Transverse colon (tissue), 4 donors: ENCODE measurements at regions not wholly inside any gene's neighbourhood (a gene's known extent, or its start where the extent isn't known, plus 50 kb on each side); places are given as distances from the start of the nearest gene placed in this dataset.

ENCODE experiments used
- DNase-seq: peaks from one replicate; pipeline ENCODE4 v3.0.0-alpha.2; 2019
- H3K27ac ChIP-seq, 4 donors: fragments of 200-600 bp; sonication (generic); 2 replicates each; pipeline ENCODE4 v1.5.1; 2016 to 2018; ENCODE audit warnings: inconsistent platforms in 4 of 4
- H3K27me3 ChIP-seq: fragments of 200-600 bp; sonication (generic); 2 replicates; pipeline ENCODE4 v1.5.1; 2017; ENCODE audit warnings: inconsistent platforms
- H3K36me3 ChIP-seq, 4 donors: fragments of 200-600 bp; sonication (generic); 2 replicates each; pipeline ENCODE4 v1.5.1; 2017 to 2019; ENCODE audit warnings: inconsistent platforms in 4 of 4
- H3K4me1 ChIP-seq, 4 donors: fragments of 200-600 bp; sonication (generic); 2 replicates each; pipeline ENCODE4 v1.5.1; 2017 to 2020; ENCODE audit warnings: inconsistent platforms in 4 of 4
- H3K4me3 ChIP-seq, 4 donors: fragments of 200-600 bp; sonication (generic); 1 replicate in 1 of 4; 2 replicates in 3 of 4; pipeline versions ENCODE4 v1.5.1 to v1.6.1; 2017 to 2019; ENCODE audit warnings: inconsistent platforms in 4 of 4
- H3K9me3 ChIP-seq, 2 donors: fragments of 200-600 bp; sonication (generic); 2 replicates each; pipeline ENCODE4 v1.5.1; 2017 to 2019; ENCODE audit warnings: inconsistent platforms in 2 of 2
- CTCF ChIP-seq, 5 experiments: fragments of 200-600 bp in 3 of 5; fragments of 450-650 bp in 2 of 5; sonication (generic) in 3 of 5; IDR thresholded peaks; 1 replicate in 2 of 5; 2 replicates in 3 of 5; pipeline ENCODE4 v1.5.1; 2016 to 2017; ENCODE audit warnings: antibody characterized with exemption in 5 of 5, inconsistent platforms in 3 of 5, mild to moderate bottlenecking in 2 of 5, moderate library complexity in 1 of 5
- EP300 ChIP-seq: sonication (generic); formaldehyde crosslinking; IDR thresholded peaks from one replicate; pipeline ENCODE4 v1.6.1; 2017; ENCODE audit warnings: antibody characterized with exemption, low read depth
- POLR2A ChIP-seq: fragments of 450-650 bp; IDR thresholded peaks from one replicate; pipeline ENCODE4 v1.6.1; 2016; ENCODE audit warnings: antibody characterized with exemption, mild to moderate bottlenecking, moderate library complexity
- POLR2AphosphoS5 ChIP-seq, 3 donors: sonication (generic); formaldehyde crosslinking; IDR thresholded peaks; one replicate each; pipeline ENCODE4 v1.6.1; 2016; ENCODE audit warnings: antibody characterized with exemption in 3 of 3
- WGBS, 2 donors: methylation state at CpG; one replicate each; pipeline ENCODE4 v1.1.5; 2018; ENCODE audit warnings: low coverage in 1 of 2; 5-methylcytosine and 5-hydroxymethylcytosine counted together
- in situ Hi-C, 4 donors: fragments of 200-750 bp; cut with MboI; loops; one replicate each; pipeline versions ENCODE4 v1.15.0 to v1.15.1; 2017; ENCODE audit warnings: low sequenced_read_pairs in 3 of 4, low pct_ligation_motif_present in 1 of 4, low pct_unique_long_range_greater_than_20kb in 1 of 4
- intact Hi-C: fragments of 100-400 bp; cut with DNase I; formaldehyde crosslinking; loops from one replicate; pipeline ENCODE4 v1.15.1; 2023; ENCODE audit warnings: low total_unique reads

- 80% methylated on average over 1 to 3 of the region's 3 CpGs for WGBS, 2 donors
- intact Hi-C loops (no loop called here), in situ Hi-C loops (no loop called here)
- no peak for TF ChIP-seq EP300
- TF ChIP-seq CTCF (IDR thresholded peaks at IDR 0.05), result no peak
- no peak for TF ChIP-seq POLR2A
- no peak for TF ChIP-seq POLR2AphosphoS5 (IDR thresholded peaks at IDR 0.05)
- DNase-seq, result no peak
- no peaks in the 10 kb centered on the region for H3K36me3 ChIP-seq
- no peaks in the 10 kb centered on the region for H3K9me3 ChIP-seq
- no peak overlapping the region for H3K27ac ChIP-seq
- no peak overlapping the region for H3K4me3 ChIP-seq
- no peaks in the 10 kb centered on the region for H3K27me3 ChIP-seq
- H3K4me1 ChIP-seq, result no peaks in the 10 kb centered on the region
Measured at GRCh38 chr17:34716291-34716690, 136.9 kb downstream of the TMEM132E start.

GRCh38 chr17:34715504-34715903 lies 136.1 kb downstream of the TMEM132E start:
- intact Hi-C loops, result no loop called here
- no peaks in the 10 kb centered on the region for H3K9me3 ChIP-seq
- H3K27ac ChIP-seq, result no peak overlapping the region
- H3K36me3 ChIP-seq, result no peaks in the 10 kb centered on the region
- no peak overlapping the region for H3K4me3 ChIP-seq
- no peaks in the 10 kb centered on the region for H3K4me1 ChIP-seq
- no peak for DNase-seq
- 78 to 90% methylated on average over 2 to 5 of the region's 5 CpGs for WGBS, 2 donors
- TF ChIP-seq POLR2A (no peak), EP300 (no peak), CTCF (IDR thresholded peaks at IDR 0.05) (no peak), POLR2AphosphoS5 (IDR thresholded peaks at IDR 0.05) (no peak)
- H3K27me3 ChIP-seq, result no peaks in the 10 kb centered on the region
- in situ Hi-C loops, result no loop called here

GRCh38 chr17:34714475-34715410 lies 135.4 kb downstream of the TMEM132E start:
- 80 to 83% methylated on average over 3 to 7 of the region's 7 CpGs for WGBS, 2 donors
- Histone ChIP-seq H3K4me3 (no peak overlapping the region), H3K27me3 (no peaks in the 10 kb centered on the region), H3K9me3 (no peaks in the 10 kb centered on the region), H3K36me3 (no peaks in the 10 kb centered on the region), H3K4me1 (no peaks in the 10 kb centered on the region), H3K27ac (no peak overlapping the region)
- in situ Hi-C loops (no loop called here), intact Hi-C loops (no loop called here)
- TF ChIP-seq EP300 (no peak), POLR2A (no peak), POLR2AphosphoS5 (IDR thresholded peaks at IDR 0.05) (no peak), CTCF (IDR thresholded peaks at IDR 0.05) (no peak)
- no peak for DNase-seq

DNA sequence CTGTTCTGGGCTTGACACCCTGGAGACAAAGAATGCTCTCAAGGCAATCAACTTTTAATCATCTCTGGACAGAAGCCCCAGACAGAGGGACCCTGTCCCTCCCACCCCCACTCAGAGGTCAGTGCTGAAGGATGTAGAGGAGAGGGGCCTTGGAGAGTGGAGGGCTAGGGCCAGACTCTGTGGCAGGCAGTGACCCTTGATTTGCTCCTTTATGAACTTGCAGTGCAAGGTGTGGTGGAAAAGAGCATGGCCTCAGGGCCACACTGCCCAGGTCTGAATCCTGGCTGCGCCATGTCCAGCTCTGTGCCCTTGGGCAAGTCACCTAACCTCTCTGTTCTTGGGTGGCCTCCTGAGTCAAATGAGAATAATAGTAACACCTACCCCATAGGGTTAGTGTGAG lies 134.3 kb downstream of the TMEM132E start:
- no peaks in the 10 kb centered on the region for H3K27me3 ChIP-seq
- DNase-seq, result no peak
- TF ChIP-seq EP300, result no peak
- TF ChIP-seq CTCF (IDR thresholded peaks at IDR 0.05), result no peak
- TF ChIP-seq POLR2AphosphoS5 (IDR thresholded peaks at IDR 0.05), result no peak
- whole genome bisulfite sequencing, 2 donors, result 79% methylated on average over 1 of the region's 1 CpG; no CpG with 5 or more reads in 1 of the 2 donors
- H3K4me1 ChIP-seq, result no peaks in the 10 kb centered on the region
- intact Hi-C loops (no loop called here), in situ Hi-C loops (no loop called here)
- H3K9me3 ChIP-seq, result no peaks in the 10 kb centered on the region
- H3K27ac ChIP-seq, result no peak overlapping the region
- H3K36me3 ChIP-seq, result no peaks in the 10 kb centered on the region
- H3K4me3 ChIP-seq, result no peak overlapping the region
